ENCODE measurements at regions not wholly inside any gene's neighbourhood (a gene's known extent, or its start where the extent isn't known, plus 50 kb on each side); places are given as distances from the start of the nearest gene placed in this dataset.

- POLR2A ChIA-PET: no interaction called here
Measured at GRCh38 chr3:30461311-30461710, 145.1 kb upstream of the TGFBR2 start.

GRCh38 chr3:30462721-30463470 is 143.5 kb upstream of the TGFBR2 start:
- H3K4me3 ChIP-seq (ENCODE audit: low read depth, low read length): no peak overlapping the region
- no peak overlapping the region for H3K27ac ChIP-seq (ENCODE audit: low read depth, low read length)
- H3K27me3 ChIP-seq (ENCODE audit: control insufficient read depth, insufficient read depth, low read length): no peaks in the 10 kb centered on the region
- H3K9me3 ChIP-seq (ENCODE audit: control insufficient read depth, insufficient read depth, low read length): no peaks in the 10 kb centered on the region
- no peak for DNase-seq (ENCODE audit: low read depth, low spot score)
- POLR2A ChIA-PET: interaction anchor here (0.6 to 1.0 kb wide), 2 partner anchors 33 to 143 kb away, joined by 3 to 9 read pairs; partner anchors contain the start of gene TGFBR2
- CTCF ChIA-PET: no interaction called here
- no peak for TF ChIP-seq CTCF (IDR thresholded peaks at IDR 0.05; ENCODE audit: low read depth, low read length)

More at GRCh38 chr3:30461311-30461710, 145.1 kb upstream of the TGFBR2 start:
- CTCF ChIA-PET: interaction anchor here (1.1 kb wide), 1 partner anchor 232 kb away, joined by 3 read pairs; no protein-coding TSS in a partner anchor
- no peak for TF ChIP-seq CTCF (IDR thresholded peaks at IDR 0.05; ENCODE audit: low read depth, low read length)
- no peaks in the 10 kb centered on the region for H3K9me3 ChIP-seq (ENCODE audit: control insufficient read depth, insufficient read depth, low read length)
- H3K27ac ChIP-seq (ENCODE audit: low read depth, low read length): no peak overlapping the region
- no peak for DNase-seq (ENCODE audit: low read depth, low spot score)
- H3K27me3 ChIP-seq (ENCODE audit: control insufficient read depth, insufficient read depth, low read length): no peaks in the 10 kb centered on the region
- H3K4me3 ChIP-seq (ENCODE audit: low read depth, low read length): no peak overlapping the region

- CTCF ChIA-PET: interaction anchor here (1.1 kb wide), 1 partner anchor 422 kb away, joined by 3 read pairs; no protein-coding TSS in a partner anchor
- H3K9me3 ChIP-seq (ENCODE audit: control insufficient read depth, insufficient read depth, low read length): no peaks in the 10 kb centered on the region
Measured at GRCh38 chr3:30464381-30464780, 142.0 kb upstream of the TGFBR2 start.

GRCh38 chr3:30465454-30465853 is 140.9 kb upstream of the TGFBR2 start:
- CTCF ChIA-PET: interaction anchor here (1.1 kb wide), 1 partner anchor 423 kb away, joined by 3 read pairs; no protein-coding TSS in a partner anchor
- no peak overlapping the region for H3K27ac ChIP-seq (ENCODE audit: low read depth, low read length)
- TF ChIP-seq CTCF (IDR thresholded peaks at IDR 0.05; ENCODE audit: low read depth, low read length): no peak
- POLR2A ChIA-PET: no interaction called here
- DNase-seq (ENCODE audit: low read depth, low spot score): no peak
- H3K9me3 ChIP-seq (ENCODE audit: control insufficient read depth, insufficient read depth, low read length): no peaks in the 10 kb centered on the region
- H3K4me3 ChIP-seq (ENCODE audit: low read depth, low read length): no peak overlapping the region
- H3K27me3 ChIP-seq (ENCODE audit: control insufficient read depth, insufficient read depth, low read length): no peaks in the 10 kb centered on the region

More at GRCh38 chr3:30464381-30464780, 142.0 kb upstream of the TGFBR2 start:
- no peak for DNase-seq (ENCODE audit: low read depth, low spot score)
- H3K27ac ChIP-seq (ENCODE audit: low read depth, low read length): no peak overlapping the region
- H3K4me3 ChIP-seq (ENCODE audit: low read depth, low read length): no peak overlapping the region
- POLR2A ChIA-PET: no interaction called here
- H3K27me3 ChIP-seq (ENCODE audit: control insufficient read depth, insufficient read depth, low read length): no peaks in the 10 kb centered on the region
- no peak for TF ChIP-seq CTCF (IDR thresholded peaks at IDR 0.05; ENCODE audit: low read depth, low read length)

GRCh38 chr3:30467596-30468238 is 138.7 kb upstream of the TGFBR2 start:
- no peak for TF ChIP-seq CTCF (IDR thresholded peaks at IDR 0.05; ENCODE audit: low read depth, low read length)
- no peaks in the 10 kb centered on the region for H3K9me3 ChIP-seq (ENCODE audit: control insufficient read depth, insufficient read depth, low read length)
- no peaks in the 10 kb centered on the region for H3K27me3 ChIP-seq (ENCODE audit: control insufficient read depth, insufficient read depth, low read length)
- H3K4me3 ChIP-seq (ENCODE audit: low read depth, low read length): no peak overlapping the region
- CTCF ChIA-PET: interaction anchor here (0.6 to 1.2 kb wide), 2 partner anchors 11 to 268 kb away, joined by 3 read pairs; no protein-coding TSS in a partner anchor
- H3K27ac ChIP-seq (ENCODE audit: low read depth, low read length): no peak overlapping the region
- DNase-seq (ENCODE audit: low read depth, low spot score): no peak
- POLR2A ChIA-PET: no interaction called here

Data from AG04450 (cell line).